ENCODE measurements at regions not wholly inside any gene's neighbourhood (a gene's known extent, or its start where the extent isn't known, plus 50 kb on each side); places are given as distances from the start of the nearest gene placed in this dataset.

- TF ChIP-seq, protein P1, sequence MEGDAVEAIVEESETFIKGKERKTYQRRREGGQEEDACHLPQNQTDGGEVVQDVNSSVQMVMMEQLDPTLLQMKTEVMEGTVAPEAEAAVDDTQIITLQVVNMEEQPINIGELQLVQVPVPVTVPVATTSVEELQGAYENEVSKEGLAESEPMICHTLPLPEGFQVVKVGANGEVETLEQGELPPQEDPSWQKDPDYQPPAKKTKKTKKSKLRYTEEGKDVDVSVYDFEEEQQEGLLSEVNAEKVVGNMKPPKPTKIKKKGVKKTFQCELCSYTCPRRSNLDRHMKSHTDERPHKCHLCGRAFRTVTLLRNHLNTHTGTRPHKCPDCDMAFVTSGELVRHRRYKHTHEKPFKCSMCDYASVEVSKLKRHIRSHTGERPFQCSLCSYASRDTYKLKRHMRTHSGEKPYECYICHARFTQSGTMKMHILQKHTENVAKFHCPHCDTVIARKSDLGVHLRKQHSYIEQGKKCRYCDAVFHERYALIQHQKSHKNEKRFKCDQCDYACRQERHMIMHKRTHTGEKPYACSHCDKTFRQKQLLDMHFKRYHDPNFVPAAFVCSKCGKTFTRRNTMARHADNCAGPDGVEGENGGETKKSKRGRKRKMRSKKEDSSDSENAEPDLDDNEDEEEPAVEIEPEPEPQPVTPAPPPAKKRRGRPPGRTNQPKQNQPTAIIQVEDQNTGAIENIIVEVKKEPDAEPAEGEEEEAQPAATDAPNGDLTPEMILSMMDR (IDR thresholded peaks at IDR 0.05), result no peak
- no peak for TF ChIP-seq POLR2A (IDR thresholded peaks at IDR 0.05)
- TF ChIP-seq EP300 (IDR thresholded peaks at IDR 0.05), result no peak
Measured at GRCh38 chr19:31204115-31204514, 145.1 kb downstream of the TSHZ3 start.
